ENCODE measurements at regions not wholly inside any gene's neighbourhood (a gene's known extent, or its start where the extent isn't known, plus 50 kb on each side); places are given as distances from the start of the nearest gene placed in this dataset.
A peak's percentile ranks its signal among the peaks of the same experiment; 100 is the strongest.

GRCh38 chr6:84560436-84561390 is 203.7 kb downstream of the TBX18 start:
- no peak for TF ChIP-seq CTCF (conservative IDR thresholded peaks at IDR 0.05; ENCODE audit: control insufficient read depth, insufficient read depth, low read depth, low read length)
- no peak overlapping the region for H3K4me3 ChIP-seq (ENCODE audit: control insufficient read depth, low read depth, low read length)
- no peak for DNase-seq (ENCODE audit: low read depth)

GRCh38 chr6:84556541-84557335 is 207.7 kb downstream of the TBX18 start:
- DNase-seq (ENCODE audit: low read depth) = peak; percentile 47
- TF ChIP-seq CTCF (conservative IDR thresholded peaks at IDR 0.05; ENCODE audit: control insufficient read depth, insufficient read depth, low read depth, low read length) = no peak
- H3K4me3 ChIP-seq (ENCODE audit: control insufficient read depth, low read depth, low read length) = no peak overlapping the region

- no peak for TF ChIP-seq CTCF (conservative IDR thresholded peaks at IDR 0.05; ENCODE audit: control insufficient read depth, insufficient read depth, low read depth, low read length)
- DNase-seq (ENCODE audit: low read depth) = peak; percentile 27
- no peak overlapping the region for H3K4me3 ChIP-seq (ENCODE audit: control insufficient read depth, low read depth, low read length)
Observed at GRCh38 chr6:84554706-84555105, 209.7 kb downstream of the TBX18 start.

- TF ChIP-seq CTCF (conservative IDR thresholded peaks at IDR 0.05; ENCODE audit: control insufficient read depth, insufficient read depth, low read depth, low read length) = no peak
- DNase-seq (ENCODE audit: low read depth) = peak; percentile 84
- no peak overlapping the region for H3K4me3 ChIP-seq (ENCODE audit: control insufficient read depth, low read depth, low read length)
Observed at GRCh38 chr6:84554074-84554473, 210.3 kb downstream of the TBX18 start.

GRCh38 chr6:84553527-84553926 is 210.9 kb downstream of the TBX18 start:
- peak; percentile 65 for DNase-seq (ENCODE audit: low read depth)
- no peak for TF ChIP-seq CTCF (conservative IDR thresholded peaks at IDR 0.05; ENCODE audit: control insufficient read depth, insufficient read depth, low read depth, low read length)
- H3K4me3 ChIP-seq (ENCODE audit: control insufficient read depth, low read depth, low read length) = no peak overlapping the region

- DNase-seq (ENCODE audit: low read depth) = no peak
- no peak overlapping the region for H3K4me3 ChIP-seq (ENCODE audit: control insufficient read depth, low read depth, low read length)
- TF ChIP-seq CTCF (conservative IDR thresholded peaks at IDR 0.05; ENCODE audit: control insufficient read depth, insufficient read depth, low read depth, low read length) = no peak
Observed at GRCh38 chr6:84551797-84552196, 212.6 kb downstream of the TBX18 start.

All from fibroblast of mammary gland (primary cell).